Activated CD8-positive, alpha-beta memory T cell treated with anti-CD3 and anti-CD28 coated beads, Interleukin-2, amount 10 ng/mL, durations not matched to agents 7 days and 5 days (primary cell): ENCODE measurements at regions not wholly inside any gene's neighbourhood (a gene's known extent, or its start where the extent isn't known, plus 50 kb on each side); places are given as distances from the start of the nearest gene placed in this dataset.
"Not testable (repeated sequence)": the region's sequence is repeated elsewhere in the genome, so short reads cannot be mapped to it uniquely, and the experiment has no call there.

Experiments used
- ATAC-seq: fragments of 150-1000 bp; cut with Tn5 transposase; one replicate; pipeline ENCODE4 v1.10.0; 2021; ENCODE audit warnings: moderate library complexity
- CTCF ChIA-PET: fragments of 350-600 bp; sonication (Branson Sonifier 250); formaldehyde crosslinking; loops from one replicate; lab custom pipeline; 2021; ENCODE audit warnings: antibody characterized with exemption; lab: Charles Lee
- DNase-seq: peaks from one replicate; pipeline ENCODE4 v3.0.0-alpha.2; 2020
- H3K27ac Mint-ChIP-seq: one replicate; pipeline ENCODE4 v1.8.0; 2021; ENCODE audit warnings: mild to moderate bottlenecking, mixed read lengths
- H3K27me3 Mint-ChIP-seq: one replicate; pipeline ENCODE4 v1.8.0; 2021; ENCODE audit warnings: mixed read lengths
- H3K36me3 Mint-ChIP-seq: one replicate; pipeline ENCODE4 v1.8.0; 2021; ENCODE audit warnings: mild to moderate bottlenecking, mixed read lengths
- H3K4me1 Mint-ChIP-seq: one replicate; pipeline ENCODE4 v1.8.0; 2021; ENCODE audit warnings: mixed read lengths
- H3K4me3 Mint-ChIP-seq: one replicate; pipeline ENCODE4 v1.8.0; 2021; ENCODE audit warnings: mild to moderate bottlenecking, moderate library complexity, mixed read lengths
- H3K9me3 Mint-ChIP-seq: one replicate; pipeline ENCODE4 v1.8.0; 2022; ENCODE audit warnings: low read depth, mixed read lengths

GRCh38 chr22:48779661-48780596, 1047.7 kb downstream of the BRD1 start:
- Mint-ChIP-seq H3K4me3 (no peak overlapping the region), H3K4me1 (no peaks in the 10 kb centered on the region), H3K36me3 (no peaks in the 10 kb centered on the region), H3K27ac (no peak overlapping the region), H3K9me3 (peaks cover 4% of the 10 kb centered on the region), H3K27me3 (no peaks in the 10 kb centered on the region)
- ATAC-seq (no peak), DNase-seq (peak; percentile 18)
- CTCF ChIA-PET: no interaction called here

DNA sequence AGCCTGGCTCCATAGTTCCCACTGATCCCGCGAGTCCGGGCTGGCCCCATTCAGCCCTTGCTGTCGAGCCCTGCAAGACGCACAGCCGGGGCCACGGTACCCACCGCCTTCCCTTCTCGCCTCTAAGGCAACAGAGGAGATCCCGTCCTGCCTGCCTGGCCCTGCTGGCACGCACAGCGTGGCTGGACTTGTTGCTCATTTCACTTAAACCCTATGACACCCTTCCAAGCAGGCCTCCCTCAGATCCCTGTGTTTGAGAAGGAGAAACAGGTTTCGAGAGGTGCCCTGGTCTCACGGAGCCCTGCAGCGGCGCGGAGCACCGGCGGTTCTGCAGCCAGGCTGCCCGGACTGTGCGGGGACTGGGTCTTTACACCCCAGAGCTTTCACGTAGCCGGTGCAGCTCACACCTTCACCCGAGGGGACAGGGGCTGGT, 1048.4 kb downstream of the BRD1 start:
- H3K27ac Mint-ChIP-seq: no peak overlapping the region
- DNase-seq: peak; percentile 16
- CTCF ChIA-PET: no interaction called here
- peaks cover 6% of the 10 kb centered on the region for H3K9me3 Mint-ChIP-seq
- H3K4me1 Mint-ChIP-seq: no peaks in the 10 kb centered on the region
- no peaks in the 10 kb centered on the region for H3K27me3 Mint-ChIP-seq
- H3K4me3 Mint-ChIP-seq: no peak overlapping the region
- no peaks in the 10 kb centered on the region for H3K36me3 Mint-ChIP-seq
- no peak for ATAC-seq

DNA sequence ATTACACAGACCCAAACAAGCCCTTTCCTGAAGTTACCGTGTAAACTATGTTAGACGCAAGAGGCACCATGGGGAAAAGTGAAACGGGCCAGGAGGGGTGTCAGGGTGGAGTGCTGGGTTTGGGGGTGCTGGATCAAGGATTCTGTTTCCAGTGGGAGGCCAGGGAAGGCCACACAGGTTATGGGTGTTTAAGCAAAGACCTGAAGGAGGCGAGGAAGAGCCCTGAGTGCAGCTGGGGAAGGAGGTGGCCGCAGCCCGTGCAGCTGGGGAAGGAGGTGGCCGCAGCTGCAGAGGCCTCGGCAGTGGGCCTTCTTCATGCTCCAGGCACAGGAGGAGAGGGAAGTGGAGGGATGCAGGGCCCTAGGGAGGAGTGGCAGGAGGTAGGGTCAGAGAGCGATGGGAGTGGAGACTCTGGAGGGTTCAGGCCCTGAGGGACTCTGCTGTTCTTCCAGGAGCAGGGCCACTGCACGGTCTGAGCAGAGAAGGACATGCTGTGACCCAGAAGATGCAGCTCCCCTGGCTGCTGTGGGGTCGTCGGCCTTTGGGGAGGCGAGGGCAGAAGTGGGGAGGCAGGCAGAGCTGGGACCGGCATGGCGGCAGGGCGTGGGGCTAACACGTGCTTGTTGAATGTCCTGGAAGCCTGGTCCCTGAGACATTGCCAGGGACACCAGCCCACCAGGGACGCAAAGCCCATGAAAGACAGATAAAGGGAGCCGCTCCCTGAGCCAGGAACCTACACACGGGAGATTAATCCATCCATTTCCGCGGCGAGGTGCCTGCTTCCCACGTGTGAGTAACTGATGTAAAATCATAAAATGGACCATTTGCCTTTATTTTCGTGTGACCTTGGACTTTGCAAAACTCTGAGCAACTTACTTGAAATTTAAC, 1049.1 kb downstream of the BRD1 start:
- Mint-ChIP-seq H3K9me3 (peaks cover 6% of the 10 kb centered on the region), H3K4me3 (no peak overlapping the region), H3K27me3 (no peaks in the 10 kb centered on the region), H3K36me3 (no peaks in the 10 kb centered on the region), H3K4me1 (no peaks in the 10 kb centered on the region), H3K27ac (no peak overlapping the region)
- DNase-seq (peak; percentile 9), ATAC-seq (no peak)
- CTCF ChIA-PET: no interaction called here

DNA sequence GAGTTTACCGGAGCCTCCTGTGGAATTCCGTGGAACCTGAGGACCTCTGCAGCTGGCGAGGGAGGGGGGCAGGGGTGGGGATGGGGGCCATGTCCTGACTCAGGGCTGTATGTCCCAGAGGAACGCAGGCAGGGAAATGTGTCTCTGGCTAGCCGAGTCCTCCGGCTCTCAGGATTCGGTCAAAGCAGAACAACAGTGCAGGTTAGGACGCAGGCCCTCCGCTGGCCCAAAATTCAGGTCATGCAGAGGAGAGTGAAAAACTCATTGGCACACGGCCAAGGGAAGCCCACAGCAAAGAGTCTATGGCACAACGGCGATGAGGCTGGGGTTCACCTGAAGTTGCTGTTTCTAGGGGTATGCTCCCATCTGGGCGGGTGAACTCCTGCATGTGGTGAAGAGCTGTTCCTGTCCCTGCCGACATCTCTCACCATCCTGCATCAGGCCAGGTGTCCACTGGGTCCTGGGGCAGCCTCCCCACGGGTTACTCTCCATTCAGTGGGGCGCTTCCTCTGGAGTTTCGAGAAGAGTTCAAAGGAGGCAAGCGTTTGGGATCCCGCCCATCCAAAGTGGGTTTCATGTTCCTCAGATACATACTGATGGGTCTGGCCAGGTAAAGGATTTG, 1055.3 kb downstream of the BRD1 start:
- Mint-ChIP-seq H3K27me3 (no peaks in the 10 kb centered on the region), H3K4me3 (no peak overlapping the region), H3K36me3 (no peaks in the 10 kb centered on the region), H3K27ac (no peak overlapping the region), H3K4me1 (no peaks in the 10 kb centered on the region), H3K9me3 (peaks cover 9% of the 10 kb centered on the region)
- CTCF ChIA-PET: no interaction called here
- DNase-seq (peak; percentile 23), ATAC-seq (no peak)

GRCh38 chr22:48765595-48765994, 1062.1 kb downstream of the BRD1 start:
- Mint-ChIP-seq H3K27ac (no peak overlapping the region), H3K36me3 (no peaks in the 10 kb centered on the region), H3K4me3 (no peak overlapping the region), H3K9me3 (peaks cover 2% of the 10 kb centered on the region), H3K4me1 (no peaks in the 10 kb centered on the region), H3K27me3 (no peaks in the 10 kb centered on the region)
- DNase-seq (peak; percentile 12), ATAC-seq (no peak)
- CTCF ChIA-PET: no interaction called here

- DNase-seq (peak; percentile 8), ATAC-seq (no peak)
- H3K36me3 Mint-ChIP-seq: no peaks in the 10 kb centered on the region
- H3K27me3 Mint-ChIP-seq: no peaks in the 10 kb centered on the region
- no peaks in the 10 kb centered on the region for H3K4me1 Mint-ChIP-seq
- CTCF ChIA-PET: no interaction called here
- no peak overlapping the region for H3K4me3 Mint-ChIP-seq
- H3K9me3 Mint-ChIP-seq: no peaks in the 10 kb centered on the region
- H3K27ac Mint-ChIP-seq: no peak overlapping the region
Observed at GRCh38 chr22:48761546-48761945, 1066.1 kb downstream of the BRD1 start.

- DNase-seq (peak; percentile 9), ATAC-seq (no peak)
- Mint-ChIP-seq H3K27me3 (no peaks in the 10 kb centered on the region), H3K4me1 (no peaks in the 10 kb centered on the region), H3K4me3 (no peak overlapping the region), H3K27ac (no peak overlapping the region), H3K36me3 (no peaks in the 10 kb centered on the region), H3K9me3 (no peaks in the 10 kb centered on the region)
- CTCF ChIA-PET: no interaction called here
Observed at GRCh38 chr22:48760481-48761390, 1066.9 kb downstream of the BRD1 start.

DNA sequence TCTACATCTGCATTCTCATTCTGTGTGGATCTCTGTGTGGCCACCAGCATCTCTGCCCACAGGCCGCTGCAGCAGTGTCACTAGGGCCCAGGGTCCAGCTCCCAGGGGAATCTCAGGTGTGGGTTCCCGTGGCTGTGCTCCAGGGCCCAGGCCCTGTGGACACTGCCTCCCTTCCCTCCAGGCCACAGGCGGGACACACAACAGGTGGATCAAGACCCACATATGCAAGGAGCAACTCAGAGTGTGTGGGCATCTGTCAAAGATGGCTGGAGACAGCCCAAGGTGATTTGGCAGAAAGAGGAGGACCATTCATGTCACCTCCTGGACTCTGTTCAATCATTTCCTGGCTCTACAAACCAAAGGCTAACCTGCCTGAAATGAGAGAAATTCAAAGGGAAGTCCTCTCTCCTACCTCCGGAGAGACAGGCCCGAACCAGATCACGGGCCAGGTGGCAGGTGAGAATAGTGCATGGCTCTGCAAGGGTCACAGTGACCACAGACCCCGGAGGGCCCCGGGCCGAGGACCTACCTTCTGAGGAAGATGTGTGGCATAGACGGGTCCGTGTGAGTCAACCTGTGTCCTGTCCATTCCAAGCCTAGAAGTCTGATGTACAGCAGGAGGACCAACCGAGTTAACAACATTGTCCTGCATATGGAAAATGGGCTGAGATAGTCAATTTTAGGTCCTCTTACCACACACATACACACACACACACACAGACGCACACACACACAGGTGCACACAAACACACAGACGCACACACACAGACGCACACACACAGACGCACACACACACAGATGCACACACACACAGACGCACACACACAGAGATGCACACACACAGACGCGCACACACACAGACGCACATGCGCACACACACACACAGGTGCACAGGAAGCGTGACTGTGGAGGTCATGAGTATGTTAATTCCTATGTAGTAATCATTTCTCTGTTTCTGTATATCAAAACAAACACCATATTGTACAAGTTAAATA, 1068.5 kb downstream of the BRD1 start:
- peak; percentile 19 for DNase-seq
- Mint-ChIP-seq H3K27ac (no peak overlapping the region), H3K9me3 (peaks cover 2% of the 10 kb centered on the region), H3K4me1 (no peaks in the 10 kb centered on the region), H3K27me3 (no peaks in the 10 kb centered on the region), H3K36me3 (no peaks in the 10 kb centered on the region), H3K4me3 (no peak overlapping the region)
- no peak for ATAC-seq
- CTCF ChIA-PET: no interaction called here

DNA sequence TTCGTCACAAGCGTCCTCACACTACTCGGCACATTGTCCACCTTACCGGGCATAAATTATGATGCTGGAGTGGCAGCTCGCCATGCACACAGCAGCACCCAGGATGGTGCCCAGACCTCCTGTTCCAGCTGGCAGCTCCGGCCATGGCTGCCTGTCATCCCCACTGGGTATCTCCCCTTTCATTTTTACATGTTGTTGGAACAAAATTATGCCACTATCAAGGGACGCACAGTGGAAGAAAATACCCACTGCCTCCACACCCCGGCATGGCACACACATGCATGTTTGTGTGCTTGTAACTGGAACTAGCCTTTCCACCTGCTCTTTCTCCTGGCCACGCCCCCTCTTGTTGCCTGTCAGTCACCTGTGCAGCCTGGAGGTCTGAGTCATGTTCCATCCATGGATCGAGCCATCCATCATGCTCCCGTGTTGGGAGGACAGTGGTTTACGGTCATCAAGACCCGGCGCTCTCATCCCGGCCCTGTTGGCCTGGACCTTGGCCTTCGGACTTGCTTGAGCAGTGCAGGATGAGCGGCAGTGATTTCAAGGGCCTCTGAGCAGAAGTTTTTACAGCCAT, 1069.6 kb downstream of the BRD1 start:
- Mint-ChIP-seq H3K4me3 (no peak overlapping the region), H3K27ac (no peak overlapping the region), H3K9me3 (peaks cover 4% of the 10 kb centered on the region), H3K27me3 (no peaks in the 10 kb centered on the region), H3K4me1 (no peaks in the 10 kb centered on the region), H3K36me3 (no peaks in the 10 kb centered on the region)
- peak; percentile 18 for DNase-seq
- CTCF ChIA-PET: no interaction called here
- ATAC-seq: no peak

GRCh38 chr22:48757581-48757980, 1070.1 kb downstream of the BRD1 start:
- Mint-ChIP-seq H3K27me3 (no peaks in the 10 kb centered on the region), H3K4me1 (no peaks in the 10 kb centered on the region), H3K9me3 (peaks cover 4% of the 10 kb centered on the region), H3K27ac (no peak overlapping the region), H3K36me3 (no peaks in the 10 kb centered on the region), H3K4me3 (no peak overlapping the region)
- CTCF ChIA-PET: no interaction called here
- ATAC-seq (no peak), DNase-seq (peak; percentile 23)

GRCh38 chr22:48757135-48757534, 1070.5 kb downstream of the BRD1 start:
- DNase-seq, ATAC-seq, CTCF ChIA-PET, H3K27ac Mint-ChIP-seq, H3K4me3 Mint-ChIP-seq, H3K27me3 Mint-ChIP-seq, H3K36me3 Mint-ChIP-seq, H3K9me3 Mint-ChIP-seq, H3K4me1 Mint-ChIP-seq: not testable (repeated sequence)
